ENCODE measurements at regions not wholly inside any gene's neighbourhood (a gene's known extent, or its start where the extent isn't known, plus 50 kb on each side); places are given as distances from the start of the nearest gene placed in this dataset.

DNA sequence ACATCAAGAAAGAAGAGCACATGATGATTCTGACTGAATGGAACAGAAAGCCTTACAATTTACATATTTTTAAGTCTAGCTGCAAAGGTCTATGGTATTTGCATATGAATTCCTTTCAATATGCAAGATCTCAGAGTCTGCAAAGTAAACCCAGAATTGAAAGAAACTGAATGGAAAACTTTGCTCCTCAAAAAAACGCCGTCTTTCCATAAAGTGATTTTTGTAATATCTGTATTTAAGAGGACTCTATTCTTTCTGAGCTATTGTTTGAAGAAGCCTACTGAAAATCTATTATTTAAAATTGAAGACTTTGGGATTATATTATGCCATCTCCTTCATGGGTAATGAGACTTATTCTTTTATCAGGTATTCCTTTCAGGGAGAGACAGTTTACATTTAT is 1894.4 kb downstream of the STIM2 start:
- H3K36me3 Mint-ChIP-seq (ENCODE audit: low read depth): no peaks in the 10 kb centered on the region
- Histone ChIP-seq H3K9me3 (ENCODE audit: control insufficient read depth in 1 of 2, insufficient read depth in 1 of 2, low read length in 2 of 2) (peaks cover 0 to 3% of the 10 kb centered on the region in 2 experiments), H3K4me1 (ENCODE audit: insufficient read depth, low read length) (no peaks in the 10 kb centered on the region), H3K36me3 (ENCODE audit: insufficient read depth, low read length) (no peaks in the 10 kb centered on the region), H3K27me3 (ENCODE audit: control insufficient read depth in 1 of 2, insufficient read depth in 2 of 2, low read length in 2 of 2) (no peaks in the 10 kb centered on the region), H3K27ac (ENCODE audit: low read depth in 1 of 2, low read length in 2 of 2) (no peak overlapping the region), H3K4me3 (ENCODE audit: low read length) (no peak overlapping the region)
- H3K27me3 Mint-ChIP-seq: no peaks in the 10 kb centered on the region
- ATAC-seq (ENCODE audit: poor library complexity) (no peak), DNase-seq (no peak)
- no peak overlapping the region for H3K4me3 Mint-ChIP-seq
- peaks cover 3% of the 10 kb centered on the region for H3K9me3 Mint-ChIP-seq
- no peak overlapping the region for H3K27ac Mint-ChIP-seq
- H3K4me1 Mint-ChIP-seq (ENCODE audit: low read depth): no peaks in the 10 kb centered on the region
- TF ChIP-seq, protein P1, sequence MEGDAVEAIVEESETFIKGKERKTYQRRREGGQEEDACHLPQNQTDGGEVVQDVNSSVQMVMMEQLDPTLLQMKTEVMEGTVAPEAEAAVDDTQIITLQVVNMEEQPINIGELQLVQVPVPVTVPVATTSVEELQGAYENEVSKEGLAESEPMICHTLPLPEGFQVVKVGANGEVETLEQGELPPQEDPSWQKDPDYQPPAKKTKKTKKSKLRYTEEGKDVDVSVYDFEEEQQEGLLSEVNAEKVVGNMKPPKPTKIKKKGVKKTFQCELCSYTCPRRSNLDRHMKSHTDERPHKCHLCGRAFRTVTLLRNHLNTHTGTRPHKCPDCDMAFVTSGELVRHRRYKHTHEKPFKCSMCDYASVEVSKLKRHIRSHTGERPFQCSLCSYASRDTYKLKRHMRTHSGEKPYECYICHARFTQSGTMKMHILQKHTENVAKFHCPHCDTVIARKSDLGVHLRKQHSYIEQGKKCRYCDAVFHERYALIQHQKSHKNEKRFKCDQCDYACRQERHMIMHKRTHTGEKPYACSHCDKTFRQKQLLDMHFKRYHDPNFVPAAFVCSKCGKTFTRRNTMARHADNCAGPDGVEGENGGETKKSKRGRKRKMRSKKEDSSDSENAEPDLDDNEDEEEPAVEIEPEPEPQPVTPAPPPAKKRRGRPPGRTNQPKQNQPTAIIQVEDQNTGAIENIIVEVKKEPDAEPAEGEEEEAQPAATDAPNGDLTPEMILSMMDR (IDR thresholded peaks at IDR 0.05): no peak
- intact Hi-C loops (cut with DNase I, micrococcal nuclease): no loop called here
- ChIA-PET CTCF (no interaction called here), POLR2A (no interaction called here)

DNA sequence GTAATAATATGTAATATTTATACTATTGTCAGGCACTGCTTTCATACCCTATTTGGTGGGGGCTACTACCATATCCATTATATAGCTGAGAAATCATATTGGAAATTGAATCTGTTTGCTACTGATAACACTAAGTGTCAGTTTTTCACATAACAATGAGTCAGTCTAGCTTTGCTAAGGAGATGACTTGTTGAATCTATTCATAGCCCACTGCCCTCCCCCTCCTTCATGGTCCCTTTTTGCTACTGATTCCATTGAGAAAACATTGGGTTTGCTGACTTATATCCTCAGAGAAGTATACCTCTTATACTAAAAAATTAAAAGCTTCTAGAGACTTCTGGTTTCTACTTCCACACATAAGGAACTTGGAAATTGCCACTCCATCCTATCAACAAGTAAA is 1898.4 kb downstream of the STIM2 start:
- POLR2A ChIA-PET: no interaction called here

DNA sequence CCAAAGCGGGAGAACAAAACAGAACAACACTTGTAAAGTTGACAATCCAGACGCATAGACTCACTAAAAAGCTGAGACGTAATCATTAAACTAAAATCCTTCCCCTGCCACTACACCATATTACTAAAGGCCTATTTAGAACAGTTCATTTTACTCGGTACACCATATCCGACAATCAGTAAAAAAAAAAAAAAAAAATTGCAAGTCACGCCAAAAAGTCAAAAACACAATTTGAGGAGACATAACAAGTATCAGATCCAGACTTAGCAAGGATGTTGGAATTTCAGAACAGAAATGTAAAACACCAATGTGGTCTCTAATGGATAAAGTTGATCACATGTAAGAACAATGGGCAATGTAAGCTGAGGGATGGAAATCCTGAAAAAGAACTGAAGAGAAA is 1899.4 kb downstream of the STIM2 start:
- H3K9me3 ChIP-seq (ENCODE audit: control insufficient read depth in 1 of 2, insufficient read depth in 1 of 2, low read length in 2 of 2): peaks cover 0 to 3% of the 10 kb centered on the region in 2 experiments
- H3K4me1 ChIP-seq (ENCODE audit: insufficient read depth, low read length): no peaks in the 10 kb centered on the region
- H3K27me3 ChIP-seq (ENCODE audit: control insufficient read depth in 1 of 2, insufficient read depth in 2 of 2, low read length in 2 of 2): no peaks in the 10 kb centered on the region
- ChIA-PET POLR2A (no interaction called here), CTCF (no interaction called here)
- no peak for DNase-seq
- no peak overlapping the region for H3K4me3 ChIP-seq (ENCODE audit: low read length)
- no peak for ATAC-seq (ENCODE audit: poor library complexity)
- Mint-ChIP-seq H3K9me3 (peaks cover 6% of the 10 kb centered on the region), H3K4me3 (no peak overlapping the region), H3K4me1 (ENCODE audit: low read depth) (no peaks in the 10 kb centered on the region), H3K27ac (no peak overlapping the region), H3K36me3 (ENCODE audit: low read depth) (no peaks in the 10 kb centered on the region), H3K27me3 (no peaks in the 10 kb centered on the region)
- TF ChIP-seq, protein P1 (IDR thresholded peaks at IDR 0.05): no peak
- no peaks in the 10 kb centered on the region for H3K36me3 ChIP-seq (ENCODE audit: insufficient read depth, low read length)
- intact Hi-C loops (cut with DNase I, micrococcal nuclease): no loop called here
- no peak overlapping the region for H3K27ac ChIP-seq (ENCODE audit: low read depth in 1 of 2, low read length in 2 of 2)

More for the DNA sequence above, 1898.4 kb downstream of the STIM2 start:
- Mint-ChIP-seq H3K4me3 (no peak overlapping the region), H3K27me3 (no peaks in the 10 kb centered on the region), H3K27ac (no peak overlapping the region), H3K4me1 (ENCODE audit: low read depth) (no peaks in the 10 kb centered on the region), H3K36me3 (ENCODE audit: low read depth) (no peaks in the 10 kb centered on the region), H3K9me3 (peaks cover 8% of the 10 kb centered on the region)
- Histone ChIP-seq H3K9me3 (ENCODE audit: control insufficient read depth in 1 of 2, insufficient read depth in 1 of 2, low read length in 2 of 2) (peaks cover 0 to 3% of the 10 kb centered on the region in 2 experiments), H3K4me3 (ENCODE audit: low read length) (no peak overlapping the region), H3K27me3 (ENCODE audit: control insufficient read depth in 1 of 2, insufficient read depth in 2 of 2, low read length in 2 of 2) (no peaks in the 10 kb centered on the region), H3K27ac (ENCODE audit: low read depth in 1 of 2, low read length in 2 of 2) (no peak overlapping the region), H3K4me1 (ENCODE audit: insufficient read depth, low read length) (no peaks in the 10 kb centered on the region), H3K36me3 (ENCODE audit: insufficient read depth, low read length) (no peaks in the 10 kb centered on the region)
- intact Hi-C loops (cut with DNase I, micrococcal nuclease): no loop called here
- TF ChIP-seq, protein P1 (IDR thresholded peaks at IDR 0.05): no peak
- DNase-seq (no peak), ATAC-seq (ENCODE audit: poor library complexity) (no peak)
- CTCF ChIA-PET: no interaction called here

Measured in CD4-positive, alpha-beta T cell (primary cell).